WTC11 (cell line): ENCODE measurements at regions not wholly inside any gene's neighbourhood (a gene's known extent, or its start where the extent isn't known, plus 50 kb on each side); places are given as distances from the start of the nearest gene placed in this dataset.

Source experiments
- ATAC-seq: fragments of 200-7000 bp; cut with Tn5 transposase; 2 replicates; pipeline ENCODE4 v1.10.0; 2021; ENCODE audit warnings: mild to moderate bottlenecking, moderate library complexity
- CTCF ChIA-PET: fragments of 300-600 bp; sonication (Branson Sonifier 250); formaldehyde crosslinking; loops from one replicate; lab custom pipeline; 2021; ENCODE audit warnings: antibody characterized with exemption; lab: Charles Lee
- POLR2A ChIA-PET: fragments of 350-600 bp; sonication (Branson Sonifier 250); formaldehyde crosslinking; loops from one replicate; lab custom pipeline; 2021; ENCODE audit warnings: antibody characterized with exemption; lab: Charles Lee
- DNase-seq: peaks from one replicate; pipeline ENCODE4 v3.0.0; 2021; ENCODE audit warnings: low spot score
- H3K27ac Mint-ChIP-seq: 2 replicates; pipeline ENCODE4 v1.8.0; 2021; ENCODE audit warnings: mixed read lengths
- H3K27me3 Mint-ChIP-seq: 2 replicates; pipeline ENCODE4 v1.8.0; 2021; ENCODE audit warnings: low read depth, mild to moderate bottlenecking, moderate library complexity, mixed read lengths
- H3K36me3 Mint-ChIP-seq: 2 replicates; pipeline ENCODE4 v1.8.0; 2021; ENCODE audit warnings: mixed read lengths
- H3K4me1 Mint-ChIP-seq: 2 replicates; pipeline ENCODE4 v1.8.0; 2022; ENCODE audit warnings: mixed read lengths
- H3K4me3 Mint-ChIP-seq: 2 replicates; pipeline ENCODE4 v1.8.0; 2021; ENCODE audit warnings: mild to moderate bottlenecking, moderate library complexity, mixed read lengths
- H3K9me3 Mint-ChIP-seq: 2 replicates; pipeline ENCODE4 v1.8.0; 2021; ENCODE audit warnings: mixed read lengths
- ELF4 ChIP-seq: sonication (generic); formaldehyde crosslinking; IDR thresholded peaks from 2 replicates; pipeline ENCODE4 v1.8.1; 2022; ENCODE audit warnings: low read depth, mild to moderate bottlenecking, moderate library complexity, missing genetic modification reagents
- GRHL2 ChIP-seq: fragments of 250-450 bp; sonication (Bioruptor Pico); IDR thresholded peaks from 2 replicates; pipeline ENCODE4 v1.8.0; 2022; ENCODE audit warnings: mild to moderate bottlenecking, moderate library complexity; ENCODE audit not compliant: insufficient replicate concordance, severe bottlenecking
- IRF1 ChIP-seq: sonication (generic); formaldehyde crosslinking; IDR thresholded peaks from 2 replicates; pipeline ENCODE4 v1.8.0; 2023; ENCODE audit warnings: missing genetic modification reagents
- JUN ChIP-seq: sonication (generic); formaldehyde crosslinking; IDR thresholded peaks from 2 replicates; pipeline ENCODE4 v1.8.0; 2023; ENCODE audit warnings: mild to moderate bottlenecking, missing genetic modification reagents
- KAT7 ChIP-seq: sonication (generic); formaldehyde crosslinking; IDR thresholded peaks from 2 replicates; pipeline ENCODE4 v1.8.1; 2023; ENCODE audit warnings: missing genetic modification reagents, mild to moderate bottlenecking, borderline replicate concordance
- MLX ChIP-seq: sonication (generic); formaldehyde crosslinking; IDR thresholded peaks from 2 replicates; pipeline ENCODE4 v1.8.1; 2023; ENCODE audit warnings: mild to moderate bottlenecking, missing genetic modification reagents, moderate library complexity
- NR2C2 ChIP-seq: sonication (generic); formaldehyde crosslinking; IDR thresholded peaks from 2 replicates; pipeline ENCODE4 v1.8.0; 2022; ENCODE audit warnings: mild to moderate bottlenecking, missing genetic modification reagents
- PRDM15 ChIP-seq: sonication (generic); formaldehyde crosslinking; IDR thresholded peaks from 2 replicates; pipeline ENCODE4 v1.8.0; 2022; ENCODE audit warnings: missing genetic modification reagents
- PREB ChIP-seq: sonication (generic); formaldehyde crosslinking; IDR thresholded peaks from 2 replicates; pipeline ENCODE4 v1.8.1; 2022; ENCODE audit warnings: mild to moderate bottlenecking, missing genetic modification reagents, moderate library complexity, borderline replicate concordance
- SMAD3 ChIP-seq: sonication (generic); formaldehyde crosslinking; IDR thresholded peaks from 2 replicates; pipeline ENCODE4 v1.8.0; 2022; ENCODE audit warnings: missing genetic modification reagents, mild to moderate bottlenecking, borderline replicate concordance
- SP1 ChIP-seq: sonication (generic); formaldehyde crosslinking; conservative IDR thresholded peaks from 2 replicates; pipeline ENCODE4 v1.8.1; 2022; ENCODE audit warnings: missing genetic modification reagents
- ZBTB43 ChIP-seq: sonication (generic); formaldehyde crosslinking; IDR thresholded peaks from 2 replicates; pipeline ENCODE4 v1.8.1; 2023; ENCODE audit warnings: mild to moderate bottlenecking, missing genetic modification reagents
- ZMAT4 ChIP-seq: fragments of 250-450 bp; sonication (Bioruptor Pico); IDR thresholded peaks from 2 replicates; pipeline ENCODE4 v1.9.0; 2021; ENCODE audit warnings: mild to moderate bottlenecking
- ZNF416 ChIP-seq: fragments of 250-450 bp; sonication (Bioruptor Pico); IDR thresholded peaks from 2 replicates; pipeline ENCODE4 v1.9.0; 2021; ENCODE audit warnings: mild to moderate bottlenecking, inconsistent platforms
- ZNF423 ChIP-seq: fragments of 250-450 bp; sonication (Bioruptor Pico); IDR thresholded peaks from 2 replicates; pipeline ENCODE4 v2.1.2; 2022; ENCODE audit warnings: mild to moderate bottlenecking, moderate library complexity
- ZNF425 ChIP-seq: fragments of 250-450 bp; sonication (Bioruptor Pico); conservative IDR thresholded peaks from 2 replicates; pipeline ENCODE4 v1.9.0; 2021; ENCODE audit warnings: mild to moderate bottlenecking
- TF ChIP-seq, protein P1 (sequence below): sonication (generic); formaldehyde crosslinking; IDR thresholded peaks from 2 replicates; pipeline ENCODE4 v1.8.1; 2023; ENCODE audit warnings: mild to moderate bottlenecking, missing genetic modification reagents, moderate library complexity

DNA sequence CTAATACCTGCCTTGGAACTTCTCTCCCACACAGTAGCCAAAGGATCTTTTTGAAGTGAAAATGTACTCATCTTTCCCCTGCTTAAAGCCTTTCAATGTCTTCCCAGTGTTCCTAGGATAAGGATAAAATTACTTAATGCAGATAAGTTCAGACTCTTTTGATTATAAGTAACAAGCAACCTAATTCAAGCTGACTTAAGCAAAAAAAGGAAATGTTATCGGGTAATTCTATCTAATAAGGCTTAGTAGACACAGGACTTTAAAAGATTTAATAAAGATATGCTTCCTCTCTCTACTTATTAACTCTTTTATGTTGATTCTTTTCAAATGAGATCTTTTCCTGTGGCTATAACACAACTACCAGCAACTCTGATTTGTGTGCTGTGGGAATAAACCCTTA, 284.2 kb downstream of the OXSM start:
- H3K4me3 Mint-ChIP-seq, result no peak overlapping the region
- POLR2A ChIA-PET, result no interaction called here
- DNase-seq, result no peak
- H3K27me3 Mint-ChIP-seq, result no peaks in the 10 kb centered on the region
- TF ChIP-seq MLX (CRISPR knock-in tag) (no peak), ZNF423 (no peak), ZNF416 (no peak), GRHL2 (CRISPR knock-in tag) (no peak), PREB (no peak), ELF4 (no peak), PRDM15 (CRISPR knock-in tag) (no peak), IRF1 (no peak), NR2C2 (no peak), JUN (no peak)
- TF ChIP-seq, all 79 proteins: peak for 0
- peaks cover 4% of the 10 kb centered on the region for H3K9me3 Mint-ChIP-seq
- no peaks in the 10 kb centered on the region for H3K36me3 Mint-ChIP-seq
- CTCF ChIA-PET, result no interaction called here
- no peaks in the 10 kb centered on the region for H3K4me1 Mint-ChIP-seq
- H3K27ac Mint-ChIP-seq, result no peak overlapping the region
- ATAC-seq, result no peak

- Mint-ChIP-seq H3K4me1 (no peaks in the 10 kb centered on the region), H3K27me3 (no peaks in the 10 kb centered on the region), H3K27ac (no peak overlapping the region), H3K36me3 (no peaks in the 10 kb centered on the region), H3K9me3 (peaks cover 7% of the 10 kb centered on the region), H3K4me3 (no peak overlapping the region)
- TF ChIP-seq NR2C2 (no peak), ZMAT4 (CRISPR knock-in tag) (no peak), SMAD3 (CRISPR knock-in tag) (no peak), ELF4 (no peak), ZNF425 (no peak), ZBTB43 (CRISPR knock-in tag) (no peak), KAT7 (CRISPR knock-in tag) (no peak), SP1 (CRISPR knock-in tag) (no peak)
- TF ChIP-seq, protein P1, sequence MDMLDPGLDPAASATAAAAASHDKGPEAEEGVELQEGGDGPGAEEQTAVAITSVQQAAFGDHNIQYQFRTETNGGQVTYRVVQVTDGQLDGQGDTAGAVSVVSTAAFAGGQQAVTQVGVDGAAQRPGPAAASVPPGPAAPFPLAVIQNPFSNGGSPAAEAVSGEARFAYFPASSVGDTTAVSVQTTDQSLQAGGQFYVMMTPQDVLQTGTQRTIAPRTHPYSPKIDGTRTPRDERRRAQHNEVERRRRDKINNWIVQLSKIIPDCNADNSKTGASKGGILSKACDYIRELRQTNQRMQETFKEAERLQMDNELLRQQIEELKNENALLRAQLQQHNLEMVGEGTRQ (CRISPR knock-in tag), result no peak
- DNase-seq (no peak), ATAC-seq (no peak)
- ChIA-PET CTCF (no interaction called here), POLR2A (no interaction called here)
Observed at GRCh38 chr3:26078539-26078938, 288.6 kb downstream of the OXSM start.
